Tibial nerve (tissue), 4 donors: ENCODE measurements at regions not wholly inside any gene's neighbourhood (a gene's known extent, or its start where the extent isn't known, plus 50 kb on each side); places are given as distances from the start of the nearest gene placed in this dataset.

Source experiments
- CTCF ChIP-seq, 5 experiments: fragments of 200-600 bp in 3 of 5; fragments of 450-650 bp in 2 of 5; sonication (generic) in 3 of 5; IDR thresholded peaks; one replicate each; pipeline ENCODE4 v1.5.1; 2016 to 2019; ENCODE audit warnings: antibody characterized with exemption in 5 of 5, mild to moderate bottlenecking in 3 of 5, moderate library complexity in 2 of 5
- EP300 ChIP-seq, 2 donors: sonication (generic); formaldehyde crosslinking; IDR thresholded peaks; one replicate each; pipeline ENCODE4 v1.6.1; 2017; ENCODE audit warnings: antibody characterized with exemption in 2 of 2, mild to moderate bottlenecking in 1 of 2

GRCh38 chr5:124420952-124421351 is 325.5 kb downstream of the ZNF608 start:
- TF ChIP-seq EP300 (IDR thresholded peaks at IDR 0.05) (no peak), CTCF (IDR thresholded peaks at IDR 0.05) (no peak)
